NCI-H2196 (cell line): ENCODE measurements at regions not wholly inside any gene's neighbourhood (a gene's known extent, or its start where the extent isn't known, plus 50 kb on each side); places are given as distances from the start of the nearest gene placed in this dataset.

Experiments
- DNase-seq: peaks from one replicate; lab custom pipeline; 2025; ENCODE audit not compliant: unreplicated experiment; lab: John Stamatoyannopoulos, UW

GRCh38 chr15:38671675-38672254 is 107.2 kb upstream of the RASGRP1 start:
- DNase-seq, result no peak

GRCh38 chr15:38672273-38672672 is 107.7 kb upstream of the RASGRP1 start:
- DNase-seq, result no peak

- DNase-seq, result no peak
Observed at GRCh38 chr15:38672814-38673670, 108.4 kb upstream of the RASGRP1 start.

- no peak for DNase-seq
Observed at GRCh38 chr15:38674448-38674847, 109.8 kb upstream of the RASGRP1 start.

GRCh38 chr15:38678281-38678680 is 113.7 kb upstream of the RASGRP1 start:
- DNase-seq, result no peak

GRCh38 chr15:38680775-38681174 is 116.2 kb upstream of the RASGRP1 start:
- DNase-seq, result no peak

GRCh38 chr15:38682363-38682762 is 117.7 kb upstream of the RASGRP1 start:
- DNase-seq, result no peak

- no peak for DNase-seq
Observed at GRCh38 chr15:38682861-38683260, 118.2 kb upstream of the RASGRP1 start.

- DNase-seq, result peak; percentile 13
Observed at GRCh38 chr15:38683382-38684242, 119.0 kb upstream of the RASGRP1 start.

- DNase-seq, result no peak
Observed at GRCh38 chr15:38684440-38685010, 119.9 kb upstream of the RASGRP1 start.

- no peak for DNase-seq
Observed at GRCh38 chr15:38685686-38686339, 121.2 kb upstream of the RASGRP1 start.

GRCh38 chr15:38687340-38687739 is 122.7 kb upstream of the RASGRP1 start:
- no peak for DNase-seq

- no peak for DNase-seq
Observed at GRCh38 chr15:38687775-38688495, 123.3 kb upstream of the RASGRP1 start.

- no peak for DNase-seq
Observed at GRCh38 chr15:38688761-38689160, 124.1 kb upstream of the RASGRP1 start.

- no peak for DNase-seq
Observed at GRCh38 chr15:38689522-38689921, 124.9 kb upstream of the RASGRP1 start.

- no peak for DNase-seq
Observed at GRCh38 chr15:38690216-38690615, 125.6 kb upstream of the RASGRP1 start.

GRCh38 chr15:38690719-38691332 is 126.2 kb upstream of the RASGRP1 start:
- DNase-seq, result peak; percentile 21

- no peak for DNase-seq
Observed at GRCh38 chr15:38691377-38691776, 126.8 kb upstream of the RASGRP1 start.

GRCh38 chr15:38691965-38692788 is 127.6 kb upstream of the RASGRP1 start:
- DNase-seq, result no peak
